ENCODE measurements at regions not wholly inside any gene's neighbourhood (a gene's known extent, or its start where the extent isn't known, plus 50 kb on each side); places are given as distances from the start of the nearest gene placed in this dataset.
A peak's percentile ranks its signal among the peaks of the same experiment; 100 is the strongest.
"Not testable (repeated sequence)": the region's sequence is repeated elsewhere in the genome, so short reads cannot be mapped to it uniquely, and the experiment has no call there.

DNA sequence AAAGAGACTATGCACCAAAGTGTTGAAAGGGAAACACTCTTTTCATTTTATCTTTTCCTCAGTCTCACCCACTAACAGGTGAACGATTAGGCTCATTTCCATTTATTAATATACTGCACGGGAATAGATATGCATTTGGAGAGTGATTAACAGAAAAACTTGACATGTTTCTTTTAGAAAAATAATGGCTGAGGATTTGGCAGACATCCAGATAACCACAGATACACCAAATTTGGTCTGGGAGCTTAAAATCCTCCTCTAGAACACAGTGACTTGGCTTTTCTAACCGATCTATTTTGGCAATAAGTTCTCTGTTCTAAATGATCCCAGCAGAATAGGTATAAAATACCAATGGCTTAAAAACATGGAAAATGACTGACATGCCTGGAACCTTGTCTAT, 459.3 kb upstream of the SGO1 start:
- no peaks in the 10 kb centered on the region for H3K36me3 ChIP-seq (ENCODE audit: control insufficient read depth in 1 of 2, insufficient read depth in 2 of 2, low read length in 2 of 2)
- H3K27ac ChIP-seq (ENCODE audit: low read depth, low read length) = no peak overlapping the region
- H3K4ac ChIP-seq (ENCODE audit: low read depth, low read length) = no peak overlapping the region
- H4K91ac ChIP-seq (ENCODE audit: low read depth, low read length) = no peak overlapping the region
- no peak overlapping the region for H4K12ac ChIP-seq (ENCODE audit: low read depth, low read length)
- H2BK120ac ChIP-seq (ENCODE audit: insufficient read depth, low read length, poor library complexity) = no peak overlapping the region
- H3K18ac ChIP-seq (ENCODE audit: low read length) = no peak overlapping the region
- H2BK5ac ChIP-seq (ENCODE audit: low read depth, low read length, poor library complexity) = no peak overlapping the region
- H3K27me3 ChIP-seq (ENCODE audit: insufficient read depth, low read length) = no peaks in the 10 kb centered on the region
- no peak overlapping the region for H3K14ac ChIP-seq (ENCODE audit: low read length)
- DNase-seq = no peak
- H2AK5ac ChIP-seq (ENCODE audit: low read length) = no peak overlapping the region
- H2AFZ ChIP-seq (ENCODE audit: insufficient read depth, low read length, poor library complexity) = no peak overlapping the region
- H3K4me3 ChIP-seq (ENCODE audit: low read depth, low read length) = no peak overlapping the region
- WGBS (ENCODE audit: extremely low coverage, insufficient coverage, insufficient read length) = no CpG with 5 or more reads among the region's 3 CpGs
- H3K79me2 ChIP-seq (ENCODE audit: control insufficient read depth, insufficient read depth, low read length, poor library complexity) = no peaks in the 10 kb centered on the region
- H4K8ac ChIP-seq (ENCODE audit: low read depth, low read length) = no peak overlapping the region
- no peaks in the 10 kb centered on the region for H3K79me1 ChIP-seq (ENCODE audit: low read length)
- H3K4me2 ChIP-seq (ENCODE audit: low read length) = no peak overlapping the region
- H2BK12ac ChIP-seq (ENCODE audit: low read length) = no peak overlapping the region
- no peak overlapping the region for H3K23ac ChIP-seq (ENCODE audit: low read length)
- no peaks in the 10 kb centered on the region for H3K9me3 ChIP-seq (ENCODE audit: insufficient read depth, low read depth, low read length)
- H3K4me1 ChIP-seq (ENCODE audit: control insufficient read depth in 1 of 2, insufficient read depth in 2 of 2, low read length in 2 of 2) = no peaks in the 10 kb centered on the region
- no peak overlapping the region for H3K9ac ChIP-seq (ENCODE audit: low read length)

GRCh38 chr3:20637729-20638128, 451.7 kb upstream of the SGO1 start:
- Histone ChIP-seq H2BK5ac (ENCODE audit: low read depth, low read length, poor library complexity) (no peak overlapping the region), H4K12ac (ENCODE audit: low read depth, low read length) (no peak overlapping the region), H3K27ac (ENCODE audit: low read depth, low read length) (no peak overlapping the region), H3K14ac (ENCODE audit: low read length) (no peak overlapping the region), H2BK120ac (ENCODE audit: insufficient read depth, low read length, poor library complexity) (no peak overlapping the region), H3K4me2 (ENCODE audit: low read length) (no peak overlapping the region), H3K36me3 (ENCODE audit: control insufficient read depth in 1 of 2, insufficient read depth in 2 of 2, low read length in 2 of 2) (no peaks in the 10 kb centered on the region), H4K8ac (ENCODE audit: low read depth, low read length) (no peak overlapping the region), H3K9me3 (ENCODE audit: insufficient read depth, low read depth, low read length) (no peaks in the 10 kb centered on the region), H3K9ac (ENCODE audit: low read length) (no peak overlapping the region), H3K79me2 (ENCODE audit: control insufficient read depth, insufficient read depth, low read length, poor library complexity) (no peaks in the 10 kb centered on the region), H3K79me1 (ENCODE audit: low read length) (no peaks in the 10 kb centered on the region), H3K4me1 (ENCODE audit: control insufficient read depth in 1 of 2, insufficient read depth in 2 of 2, low read length in 2 of 2) (no peaks in the 10 kb centered on the region), H3K27me3 (ENCODE audit: insufficient read depth, low read length) (no peaks in the 10 kb centered on the region), H3K4me3 (ENCODE audit: low read depth, low read length) (no peak overlapping the region), H3K23ac (ENCODE audit: low read length) (no peak overlapping the region), H3K4ac (ENCODE audit: low read depth, low read length) (no peak overlapping the region), H3K18ac (ENCODE audit: low read length) (no peak overlapping the region), H4K91ac (ENCODE audit: low read depth, low read length) (no peak overlapping the region), H2BK12ac (ENCODE audit: low read length) (no peak overlapping the region), H2AK5ac (ENCODE audit: low read length) (no peak overlapping the region), H2AFZ (ENCODE audit: insufficient read depth, low read length, poor library complexity) (no peak overlapping the region)
- DNase-seq = no peak

GRCh38 chr3:20622304-20622703, 436.3 kb upstream of the SGO1 start:
- Histone ChIP-seq H3K9me3 (ENCODE audit: insufficient read depth, low read depth, low read length) (no peaks in the 10 kb centered on the region), H4K12ac (ENCODE audit: low read depth, low read length) (no peak overlapping the region), H3K36me3 (ENCODE audit: control insufficient read depth in 1 of 2, insufficient read depth in 2 of 2, low read length in 2 of 2) (no peaks in the 10 kb centered on the region), H3K9ac (ENCODE audit: low read length) (no peak overlapping the region), H4K8ac (ENCODE audit: low read depth, low read length) (no peak overlapping the region), H3K18ac (ENCODE audit: low read length) (no peak overlapping the region), H2AK5ac (ENCODE audit: low read length) (no peak overlapping the region), H3K4ac (ENCODE audit: low read depth, low read length) (no peak overlapping the region), H3K4me1 (ENCODE audit: control insufficient read depth in 1 of 2, insufficient read depth in 2 of 2, low read length in 2 of 2) (no peaks in the 10 kb centered on the region), H3K4me3 (ENCODE audit: low read depth, low read length) (no peak overlapping the region), H2AFZ (ENCODE audit: insufficient read depth, low read length, poor library complexity) (no peak overlapping the region), H3K79me1 (ENCODE audit: low read length) (no peaks in the 10 kb centered on the region), H3K27ac (ENCODE audit: low read depth, low read length) (no peak overlapping the region), H3K23ac (ENCODE audit: low read length) (peak overlapping the region; percentile 53), H4K91ac (ENCODE audit: low read depth, low read length) (no peak overlapping the region), H3K79me2 (ENCODE audit: control insufficient read depth, insufficient read depth, low read length, poor library complexity) (no peaks in the 10 kb centered on the region), H3K4me2 (ENCODE audit: low read length) (no peak overlapping the region), H2BK120ac (ENCODE audit: insufficient read depth, low read length, poor library complexity) (no peak overlapping the region), H3K27me3 (ENCODE audit: insufficient read depth, low read length) (no peaks in the 10 kb centered on the region), H2BK12ac (ENCODE audit: low read length) (no peak overlapping the region), H2BK5ac (ENCODE audit: low read depth, low read length, poor library complexity) (no peak overlapping the region), H3K14ac (ENCODE audit: low read length) (no peak overlapping the region)
- peak; percentile 1 to 3 for DNase-seq
- WGBS (ENCODE audit: extremely low coverage, insufficient coverage, insufficient read length) = no CpG with 5 or more reads among the region's 6 CpGs

GRCh38 chr3:20618621-20619020, 432.6 kb upstream of the SGO1 start:
- H2AFZ ChIP-seq (ENCODE audit: insufficient read depth, low read length, poor library complexity); H3K9ac ChIP-seq (ENCODE audit: low read length); H3K9me3 ChIP-seq (ENCODE audit: insufficient read depth, low read depth, low read length); H4K12ac ChIP-seq (ENCODE audit: low read depth, low read length); H3K79me2 ChIP-seq (ENCODE audit: control insufficient read depth, insufficient read depth, low read length, poor library complexity); H2AK5ac ChIP-seq (ENCODE audit: low read length); H4K91ac ChIP-seq (ENCODE audit: low read depth, low read length); H3K27me3 ChIP-seq (ENCODE audit: insufficient read depth, low read length); H3K4me2 ChIP-seq (ENCODE audit: low read length); H3K18ac ChIP-seq (ENCODE audit: low read length); H3K4me3 ChIP-seq (ENCODE audit: low read depth, low read length); H3K23ac ChIP-seq (ENCODE audit: low read length); H3K4ac ChIP-seq (ENCODE audit: low read depth, low read length); H3K14ac ChIP-seq (ENCODE audit: low read length); H4K8ac ChIP-seq (ENCODE audit: low read depth, low read length); H2BK5ac ChIP-seq (ENCODE audit: low read depth, low read length, poor library complexity); H3K36me3 ChIP-seq (ENCODE audit: control insufficient read depth in 1 of 2, insufficient read depth in 2 of 2, low read length in 2 of 2); H3K4me1 ChIP-seq (ENCODE audit: control insufficient read depth in 1 of 2, insufficient read depth in 2 of 2, low read length in 2 of 2); H2BK120ac ChIP-seq (ENCODE audit: insufficient read depth, low read length, poor library complexity); H3K79me1 ChIP-seq (ENCODE audit: low read length); H3K27ac ChIP-seq (ENCODE audit: low read depth, low read length); DNase-seq; H2BK12ac ChIP-seq (ENCODE audit: low read length): not testable (repeated sequence)
- WGBS (ENCODE audit: extremely low coverage, insufficient coverage, insufficient read length) = no CpG with 5 or more reads among the region's 3 CpGs

GRCh38 chr3:20618181-20618580, 432.2 kb upstream of the SGO1 start:
- not testable (repeated sequence) for H3K79me2 ChIP-seq (ENCODE audit: control insufficient read depth, insufficient read depth, low read length, poor library complexity); DNase-seq; H3K36me3 ChIP-seq (ENCODE audit: control insufficient read depth in 1 of 2, insufficient read depth in 2 of 2, low read length in 2 of 2); H3K23ac ChIP-seq (ENCODE audit: low read length); H4K12ac ChIP-seq (ENCODE audit: low read depth, low read length); H4K91ac ChIP-seq (ENCODE audit: low read depth, low read length); H3K14ac ChIP-seq (ENCODE audit: low read length); H3K9ac ChIP-seq (ENCODE audit: low read length); H3K27me3 ChIP-seq (ENCODE audit: insufficient read depth, low read length); H2AFZ ChIP-seq (ENCODE audit: insufficient read depth, low read length, poor library complexity); H3K27ac ChIP-seq (ENCODE audit: low read depth, low read length); H3K4me2 ChIP-seq (ENCODE audit: low read length); H3K18ac ChIP-seq (ENCODE audit: low read length); H3K79me1 ChIP-seq (ENCODE audit: low read length); H3K4me1 ChIP-seq (ENCODE audit: control insufficient read depth in 1 of 2, insufficient read depth in 2 of 2, low read length in 2 of 2); H3K9me3 ChIP-seq (ENCODE audit: insufficient read depth, low read depth, low read length); H2AK5ac ChIP-seq (ENCODE audit: low read length); H2BK12ac ChIP-seq (ENCODE audit: low read length); H3K4ac ChIP-seq (ENCODE audit: low read depth, low read length); H2BK120ac ChIP-seq (ENCODE audit: insufficient read depth, low read length, poor library complexity); H2BK5ac ChIP-seq (ENCODE audit: low read depth, low read length, poor library complexity); H3K4me3 ChIP-seq (ENCODE audit: low read depth, low read length); H4K8ac ChIP-seq (ENCODE audit: low read depth, low read length)
- no CpG with 5 or more reads among the region's 7 CpGs for WGBS (ENCODE audit: extremely low coverage, insufficient coverage, insufficient read length)

All from trophoblast cell (in vitro differentiated cells and primary cell).